NCI-H2171 treated with DMSO at 0.1 percent for 48 hours (cell line): ENCODE measurements at regions not wholly inside any gene's neighbourhood (a gene's known extent, or its start where the extent isn't known, plus 50 kb on each side); places are given as distances from the start of the nearest gene placed in this dataset.

Experiments
- DNase-seq: peaks from one replicate; lab custom pipeline; 2025; lab: John Stamatoyannopoulos, UW

DNA sequence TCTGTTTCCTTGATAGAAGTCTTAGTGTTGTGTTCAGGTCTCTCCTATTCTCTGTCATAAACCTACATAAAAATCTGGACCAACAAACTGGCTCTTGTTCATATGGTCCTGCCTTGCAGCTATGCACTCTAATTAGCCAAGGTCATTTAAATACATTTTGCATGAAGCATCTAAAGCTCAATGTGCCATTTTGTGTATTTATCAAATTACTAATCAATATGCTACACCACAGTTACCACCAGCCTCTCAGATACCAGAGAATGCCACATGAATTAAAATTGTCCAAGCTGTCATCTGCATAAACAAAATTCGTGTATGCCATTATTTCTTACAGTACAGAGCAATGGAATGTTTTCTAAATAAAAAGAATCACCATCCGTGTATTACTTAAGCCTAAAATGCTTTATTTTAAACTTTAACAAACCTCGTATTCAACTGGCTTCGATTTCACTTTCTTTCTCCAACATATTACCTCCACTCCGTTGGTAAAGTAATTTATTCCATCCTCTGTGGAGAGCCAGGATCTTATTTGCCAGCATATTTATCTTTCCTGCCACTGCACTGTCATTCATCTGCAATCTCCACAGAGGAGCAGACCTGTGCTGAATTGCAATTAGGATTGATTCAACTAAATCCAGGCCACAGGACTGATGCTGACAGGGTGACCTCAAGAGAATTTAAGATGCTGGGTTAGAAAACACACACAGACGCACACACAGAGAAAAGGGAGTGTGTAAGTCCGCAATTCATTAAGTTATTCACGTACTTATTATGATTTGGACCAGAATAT, 284.1 kb upstream of the FOXG1 start:
- no peak for DNase-seq

DNA sequence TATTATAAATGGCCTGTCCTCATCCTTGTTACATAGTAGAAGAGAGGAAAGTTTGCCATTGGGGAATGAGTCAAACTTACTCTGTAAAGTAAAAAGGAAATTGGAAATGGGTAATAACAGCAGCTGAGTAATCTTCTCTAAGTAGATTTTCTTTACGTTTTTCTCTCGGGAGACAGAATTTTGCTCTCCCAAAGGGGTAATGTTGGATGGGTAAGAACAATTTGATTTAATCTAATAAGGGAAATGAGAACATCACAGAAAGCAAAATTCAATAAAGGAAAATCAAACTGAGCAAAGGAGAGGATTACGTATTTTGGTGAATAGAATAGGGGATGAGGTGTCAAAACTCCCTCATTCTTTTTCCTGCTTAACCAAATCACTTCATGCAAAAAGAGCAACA, 283.1 kb upstream of the FOXG1 start:
- DNase-seq = no peak

DNA sequence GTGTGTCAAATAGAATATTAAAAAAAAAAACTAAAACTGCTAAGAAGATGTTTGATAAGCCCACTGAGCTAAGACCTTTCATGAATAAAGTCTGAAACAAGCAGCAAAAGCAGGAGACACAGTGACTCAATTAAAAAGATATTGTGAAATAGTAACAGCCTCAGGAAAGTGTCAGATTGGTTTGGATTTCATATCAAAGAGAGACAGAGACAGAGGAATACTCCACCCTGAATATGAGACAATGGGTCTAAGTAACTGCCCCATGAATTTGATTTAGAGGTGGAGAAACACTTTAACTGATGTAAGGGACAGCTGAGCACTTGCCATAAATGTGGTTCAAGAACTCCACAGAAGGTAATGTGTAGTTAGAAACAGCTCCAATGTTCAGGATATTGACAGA, 277.9 kb upstream of the FOXG1 start:
- no peak for DNase-seq

DNA sequence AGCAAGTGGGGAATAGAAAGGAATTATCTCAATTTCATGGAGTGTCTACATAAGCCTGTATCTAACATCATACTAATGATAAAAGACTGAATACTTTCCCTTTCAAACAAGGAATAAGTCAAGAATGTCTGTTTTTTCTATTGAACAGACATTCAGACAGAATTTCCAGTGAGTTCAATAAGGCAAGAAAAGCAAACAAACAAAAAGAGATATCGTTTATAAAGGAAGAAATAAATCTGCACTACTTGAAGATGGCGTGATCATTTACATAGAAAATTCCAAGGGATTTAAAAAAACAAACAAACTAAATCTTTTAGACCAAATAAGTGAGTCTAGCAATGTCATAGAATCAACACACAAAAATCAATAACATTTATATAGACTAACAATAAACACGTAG, 273.1 kb upstream of the FOXG1 start:
- DNase-seq = no peak

DNA sequence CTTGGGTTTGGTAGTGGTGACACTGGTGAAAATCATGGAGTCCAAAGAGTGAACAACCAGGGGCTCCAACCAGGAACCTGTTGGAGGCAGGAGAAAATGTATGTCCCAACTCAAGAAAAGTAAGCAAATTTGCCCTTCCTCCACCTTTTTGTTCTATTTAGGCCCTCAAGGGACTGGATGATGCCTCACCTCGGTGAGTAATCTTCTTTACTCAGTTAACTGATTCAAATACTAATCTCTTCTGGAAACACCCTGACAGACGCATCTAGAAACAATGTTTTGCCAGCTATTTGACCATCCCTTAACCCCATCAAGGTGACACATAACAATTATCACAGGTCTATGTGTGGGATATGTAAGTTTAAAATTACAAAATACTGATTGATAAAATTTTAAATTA, 272.4 kb upstream of the FOXG1 start:
- no peak for DNase-seq

DNA sequence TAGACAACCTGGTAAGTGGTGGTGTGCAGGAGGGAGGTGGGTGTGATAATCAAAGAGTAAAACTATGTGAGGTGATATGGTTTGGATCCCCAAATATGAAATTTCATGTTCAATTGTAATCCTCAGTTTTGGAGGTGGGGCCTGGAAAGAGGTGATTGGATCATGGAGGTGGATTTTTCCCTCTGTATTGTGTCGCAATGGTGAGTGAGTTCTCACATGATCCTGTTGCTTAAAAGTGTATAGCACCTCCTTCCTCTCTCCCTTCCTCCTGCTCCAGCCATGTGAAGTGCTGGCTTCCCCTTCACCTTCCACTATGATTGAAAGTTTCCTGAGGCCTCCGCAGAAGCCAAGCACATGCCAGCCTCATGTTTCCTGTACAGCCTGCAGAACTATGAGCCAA, 270.2 kb upstream of the FOXG1 start:
- DNase-seq = no peak

DNA sequence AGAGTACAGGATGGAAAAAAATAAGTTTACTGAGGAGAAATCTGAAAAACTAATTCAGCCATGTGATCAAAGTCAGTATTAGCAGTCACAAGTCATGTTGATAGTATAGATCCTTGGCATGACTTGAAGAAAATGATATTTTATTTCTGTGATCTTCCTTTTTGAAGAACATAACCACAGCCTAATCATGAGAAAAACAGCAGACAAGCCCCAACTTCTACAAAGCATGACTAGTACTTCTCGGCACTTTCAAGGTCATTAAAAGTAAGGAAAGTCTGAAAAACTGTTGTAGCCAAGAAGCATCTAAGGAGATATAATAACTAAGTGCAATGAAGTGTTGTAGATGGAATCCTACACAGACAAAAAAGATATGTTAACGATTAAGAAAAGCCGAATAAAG, 264.1 kb upstream of the FOXG1 start:
- DNase-seq = no peak

DNA sequence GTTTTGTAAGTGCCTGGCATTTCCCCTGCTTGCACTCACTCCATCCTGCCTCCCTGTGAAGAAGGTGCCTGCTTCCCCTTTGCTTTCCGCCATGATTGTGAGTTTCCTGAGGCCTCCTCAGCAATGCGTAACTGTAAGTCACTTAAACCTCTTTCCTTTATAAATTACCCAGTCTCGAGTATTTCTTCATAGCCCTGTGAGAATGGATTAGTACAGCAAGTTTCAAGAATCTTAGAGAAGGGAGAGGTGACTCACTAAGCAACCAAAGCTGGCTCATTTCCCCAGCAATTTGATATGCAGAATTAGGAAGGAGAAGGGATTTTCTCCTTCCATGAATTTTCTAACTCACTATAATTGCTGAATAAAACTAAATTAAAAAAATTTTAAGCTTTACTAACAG, 251.0 kb upstream of the FOXG1 start:
- DNase-seq = no peak

DNA sequence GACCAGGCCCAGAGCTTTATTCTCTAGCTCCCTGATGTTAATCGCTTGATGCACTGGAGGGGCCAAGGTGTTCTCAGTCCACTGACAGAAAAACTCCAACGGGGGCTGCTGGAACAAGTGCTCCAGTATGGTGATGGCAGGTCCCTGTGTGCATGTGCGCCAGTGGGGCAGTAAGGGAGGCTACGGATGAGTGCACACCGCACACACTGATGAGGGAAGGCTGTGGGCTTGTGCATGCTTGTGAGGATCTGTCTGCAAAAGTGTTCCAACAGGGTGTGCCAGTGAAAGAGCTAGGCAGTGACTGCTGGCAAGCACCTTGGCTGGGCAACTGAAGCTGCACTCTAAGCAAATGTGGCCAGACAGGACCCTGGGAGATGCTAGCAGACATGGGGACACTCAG, 229.7 kb upstream of the FOXG1 start:
- no peak for DNase-seq

DNA sequence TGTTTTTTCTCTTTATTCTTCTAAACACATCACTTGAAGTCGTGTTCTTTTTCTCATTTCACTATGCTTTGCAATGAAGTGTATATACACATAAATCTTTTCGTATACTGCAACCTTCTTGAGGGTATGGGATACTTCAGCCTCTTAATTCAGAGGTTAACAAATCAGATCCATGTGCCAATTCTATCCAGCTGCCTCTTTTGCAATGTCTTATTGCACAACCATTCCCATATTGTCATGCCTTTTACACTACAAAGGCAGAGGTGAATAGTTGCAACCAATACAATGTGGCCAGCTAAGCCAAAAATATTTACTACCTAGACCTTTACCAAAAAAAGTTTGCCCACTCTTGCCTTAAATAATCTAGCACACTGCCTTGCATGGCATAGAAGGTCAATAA, 224.5 kb upstream of the FOXG1 start:
- no peak for DNase-seq

DNA sequence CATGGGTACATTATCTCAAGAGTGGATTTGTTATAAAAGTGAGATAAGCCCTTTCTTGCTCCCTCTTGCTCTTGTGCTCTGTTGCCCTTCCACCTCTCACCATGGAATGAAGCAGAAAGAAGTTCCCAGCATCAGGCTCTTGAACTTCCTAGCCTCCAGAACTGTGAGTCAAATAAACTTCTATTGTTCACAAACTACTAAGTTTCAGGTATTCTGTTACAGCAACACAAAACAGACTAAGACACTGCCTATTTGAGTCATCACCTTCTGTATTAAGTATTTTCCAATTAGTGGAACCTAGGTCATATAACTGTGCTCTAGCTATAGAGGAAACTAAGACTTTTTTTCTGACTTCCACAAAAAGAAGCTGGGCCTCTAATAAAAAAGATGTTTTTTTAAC, 201.2 kb upstream of the FOXG1 start:
- DNase-seq = no peak

DNA sequence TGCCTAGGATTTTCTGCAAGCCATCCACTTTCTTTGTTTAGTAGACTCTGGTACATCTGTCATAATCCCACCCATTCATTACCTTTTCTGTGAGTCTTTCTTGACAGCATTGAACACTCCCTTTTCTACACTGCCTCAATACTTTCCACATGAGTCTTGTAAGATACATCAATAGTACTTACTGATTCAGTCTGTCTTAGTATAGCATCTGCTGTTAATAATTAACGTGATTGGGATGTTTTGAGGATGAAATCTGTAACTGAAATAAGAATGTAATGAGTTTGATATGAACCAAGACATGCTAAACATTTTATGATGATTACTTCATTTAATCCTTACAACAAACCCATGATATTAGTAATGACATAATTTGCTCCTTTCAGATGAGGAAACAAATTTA, 196.2 kb upstream of the FOXG1 start:
- DNase-seq = no peak

DNA sequence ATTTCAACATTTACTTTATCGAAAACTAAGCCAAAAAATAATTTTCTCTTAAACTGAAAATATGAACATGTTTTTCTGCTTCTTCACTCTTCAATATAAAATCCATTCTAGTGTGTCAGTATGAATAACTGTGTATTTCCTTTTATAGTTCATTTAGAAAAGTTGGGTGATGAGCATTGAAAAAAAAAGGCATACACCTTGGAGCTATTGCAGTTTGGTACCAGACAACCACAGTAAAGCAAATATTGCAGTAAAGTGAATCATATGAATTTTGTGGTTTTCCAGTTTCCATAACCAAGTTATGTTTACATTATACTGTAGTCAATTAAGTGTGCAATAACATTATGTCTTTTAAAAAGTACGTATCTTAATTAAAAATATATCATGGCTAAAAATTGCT, 195.0 kb upstream of the FOXG1 start:
- no peak for DNase-seq

DNA sequence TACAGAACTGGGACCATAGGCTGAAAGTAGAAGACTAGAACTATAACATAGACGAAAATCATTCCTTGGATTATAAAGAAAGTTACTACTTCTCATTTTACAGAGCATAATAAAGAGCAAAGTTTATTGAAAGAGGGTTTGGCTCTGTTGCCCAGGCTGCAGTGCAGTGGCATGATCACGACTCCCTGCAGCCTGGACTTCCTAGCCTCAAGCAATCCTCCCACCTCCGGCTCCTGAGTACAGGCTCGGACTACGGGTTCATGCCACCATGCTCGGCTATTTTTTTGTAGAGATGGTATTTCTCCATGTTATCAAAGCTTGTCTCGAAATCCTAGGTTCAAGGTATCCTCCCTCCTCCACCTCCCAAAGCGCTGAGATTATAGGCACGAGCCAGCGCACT, 190.1 kb upstream of the FOXG1 start:
- DNase-seq = no peak

DNA sequence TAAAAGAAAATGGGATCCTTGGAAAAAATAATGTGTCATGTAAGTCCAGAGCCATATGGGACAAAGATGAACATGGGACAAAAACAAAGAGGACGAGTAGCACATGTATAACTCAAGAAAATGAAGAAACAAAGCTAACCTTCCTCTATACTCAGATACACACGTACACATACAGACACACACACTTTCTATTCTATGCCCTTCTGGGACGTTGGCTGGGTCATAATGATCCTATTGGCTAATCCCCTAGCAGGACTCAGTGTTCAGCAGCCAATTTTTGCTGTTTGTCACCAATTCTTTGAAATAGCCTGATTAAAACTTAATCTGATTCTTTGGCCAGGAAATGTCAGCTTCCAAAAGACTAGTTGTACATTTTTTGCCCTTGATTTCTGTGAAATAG, 189.4 kb upstream of the FOXG1 start:
- DNase-seq = no peak

DNA sequence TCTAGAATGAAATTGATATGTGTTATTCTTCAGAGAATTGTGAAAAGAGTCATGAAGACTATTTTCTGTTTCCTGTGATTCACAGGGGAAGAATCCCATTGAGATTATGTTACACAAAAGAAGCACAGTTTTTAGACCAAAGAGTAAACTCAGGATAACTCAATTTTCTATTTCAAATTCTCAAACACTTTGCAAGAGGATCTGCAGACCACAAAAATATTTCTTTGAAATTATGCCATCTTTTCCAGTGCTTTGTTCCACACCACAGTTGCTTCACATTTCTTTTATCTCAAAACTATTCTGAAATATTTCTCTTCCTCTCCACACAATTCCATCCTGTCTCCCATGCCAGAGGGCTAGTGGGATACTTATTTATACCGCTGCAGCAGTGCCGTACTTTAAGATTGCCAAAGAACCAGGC, 188.9 kb upstream of the FOXG1 start:
- no peak for DNase-seq

DNA sequence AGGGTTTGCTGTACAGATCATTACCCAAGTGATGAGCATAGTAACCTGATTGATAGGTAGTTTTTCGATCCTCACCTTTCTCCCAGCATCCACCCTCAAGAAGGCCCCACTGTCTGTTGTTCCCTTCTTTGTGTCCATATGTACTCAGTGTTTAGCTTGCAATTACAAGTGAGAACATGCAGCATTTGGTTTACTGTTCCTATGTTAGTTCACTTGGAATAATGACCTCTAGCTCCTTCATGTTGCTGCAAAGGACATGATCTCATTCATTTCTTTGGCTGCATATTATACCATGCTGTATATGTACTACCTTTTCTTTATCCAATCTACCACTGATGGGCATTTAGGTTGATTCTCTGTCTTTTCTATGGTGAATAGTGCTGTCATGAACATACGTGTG, 181.6 kb upstream of the FOXG1 start:
- no peak for DNase-seq

DNA sequence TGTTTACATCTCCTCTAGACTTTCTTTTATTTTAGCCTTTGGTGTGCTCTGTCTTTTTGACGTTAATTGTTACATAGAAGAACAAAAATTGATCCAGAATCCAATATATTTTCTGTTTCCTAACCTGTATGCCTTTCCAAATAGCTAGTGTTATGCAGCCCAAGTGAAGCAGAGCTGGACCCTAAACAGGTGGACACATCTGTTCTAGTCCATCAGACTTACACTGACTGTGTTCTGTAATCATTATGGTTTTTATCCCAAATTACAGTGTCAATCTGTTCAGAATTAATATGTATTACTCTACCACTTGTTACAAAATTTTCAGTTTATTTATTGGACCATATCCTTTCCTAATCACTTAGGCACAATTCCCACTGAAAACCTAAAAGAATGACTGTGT, 176.8 kb upstream of the FOXG1 start:
- no peak for DNase-seq

DNA sequence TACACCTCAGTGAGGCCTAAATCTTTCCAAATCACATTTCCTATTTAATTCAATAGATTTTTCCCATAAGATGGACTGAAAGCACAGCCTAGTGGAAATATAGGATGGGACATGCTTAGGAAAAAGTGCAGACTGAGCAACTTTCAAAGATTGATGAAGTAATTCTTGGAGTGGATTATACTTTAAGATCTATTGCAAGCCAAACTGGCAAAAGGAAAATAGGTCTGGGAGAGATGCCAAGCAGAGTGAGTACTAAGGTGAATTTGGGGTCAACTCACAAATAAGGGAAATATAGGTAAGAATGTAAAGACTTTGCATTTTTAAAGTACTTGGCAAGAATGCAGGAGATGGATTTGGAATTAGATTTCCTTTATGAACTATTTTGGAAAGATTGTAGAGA, 170.2 kb upstream of the FOXG1 start:
- no peak for DNase-seq

DNA sequence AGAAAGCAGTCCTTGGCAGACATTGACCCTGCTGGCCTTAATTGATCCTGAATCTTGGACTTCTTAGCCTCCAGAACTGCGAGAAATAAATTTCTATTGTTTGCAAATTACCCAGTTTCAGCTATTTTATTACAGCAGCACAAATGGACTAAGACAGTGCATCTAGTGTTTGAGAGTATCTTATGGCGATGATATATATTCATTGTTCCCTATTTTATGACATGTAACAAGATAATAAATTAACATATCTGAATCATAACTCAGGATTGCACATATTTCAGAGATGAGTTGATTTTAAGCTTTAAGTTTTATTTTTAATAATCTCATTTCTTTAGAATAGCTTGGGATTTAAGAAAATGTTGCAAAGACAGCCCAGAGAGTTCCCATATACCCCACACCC, 167.4 kb upstream of the FOXG1 start:
- no peak for DNase-seq

DNA sequence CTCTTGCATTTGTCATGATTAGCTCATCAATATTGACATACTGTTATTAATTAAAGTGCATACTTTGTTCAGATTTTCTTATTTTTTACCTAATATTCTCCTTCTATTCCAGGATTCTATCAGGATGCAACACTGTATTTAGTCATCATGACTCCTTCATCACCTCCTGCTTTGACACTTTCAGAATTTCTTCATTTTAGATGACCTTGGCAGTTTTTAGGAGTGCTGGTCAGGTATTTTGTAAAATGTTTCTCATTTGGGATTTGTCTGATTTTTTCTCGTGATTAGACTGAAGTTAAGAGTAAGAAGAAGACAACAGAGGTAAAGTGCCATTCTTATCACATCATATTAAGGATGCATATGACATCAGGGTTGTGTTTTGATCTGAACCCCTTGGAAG, 167.0 kb upstream of the FOXG1 start:
- DNase-seq = no peak

DNA sequence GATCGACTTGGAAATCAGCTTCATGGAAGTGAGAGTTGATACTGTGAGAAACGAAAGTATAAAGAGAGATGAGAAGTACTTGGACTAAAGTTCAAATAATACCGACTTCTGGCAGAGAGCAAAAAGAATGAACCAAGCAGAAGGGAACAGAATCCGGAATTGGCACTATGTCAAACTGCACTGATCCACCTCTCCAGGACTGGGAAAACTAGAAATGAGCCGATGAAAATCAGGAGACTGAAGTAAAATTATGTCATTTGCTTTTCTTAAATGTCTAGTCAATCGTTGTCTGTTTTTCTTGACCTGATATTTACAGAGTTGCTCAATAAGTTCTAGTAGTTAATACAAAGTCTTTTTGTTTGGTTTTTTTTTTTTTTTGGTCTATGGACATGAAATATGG, 163.0 kb upstream of the FOXG1 start:
- DNase-seq = no peak

DNA sequence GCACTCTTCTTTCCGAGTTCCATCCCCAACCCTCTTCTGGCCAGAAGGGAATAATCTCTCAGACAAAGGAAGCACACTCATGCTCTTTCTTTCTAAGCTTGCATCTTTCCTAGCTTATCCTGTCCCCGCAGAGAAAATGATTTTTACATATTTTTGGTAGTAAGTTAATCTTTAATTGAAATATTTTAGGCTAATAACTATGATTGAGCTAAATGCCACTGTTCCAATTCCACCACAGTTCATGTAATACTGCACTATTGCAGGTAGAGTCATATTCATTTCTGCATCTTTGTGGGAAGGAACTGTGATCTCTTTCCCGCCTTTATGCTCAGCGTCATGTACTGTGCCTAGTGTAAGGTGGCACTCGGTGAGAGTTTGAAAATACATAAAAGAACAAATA, 158.9 kb upstream of the FOXG1 start:
- DNase-seq = no peak

DNA sequence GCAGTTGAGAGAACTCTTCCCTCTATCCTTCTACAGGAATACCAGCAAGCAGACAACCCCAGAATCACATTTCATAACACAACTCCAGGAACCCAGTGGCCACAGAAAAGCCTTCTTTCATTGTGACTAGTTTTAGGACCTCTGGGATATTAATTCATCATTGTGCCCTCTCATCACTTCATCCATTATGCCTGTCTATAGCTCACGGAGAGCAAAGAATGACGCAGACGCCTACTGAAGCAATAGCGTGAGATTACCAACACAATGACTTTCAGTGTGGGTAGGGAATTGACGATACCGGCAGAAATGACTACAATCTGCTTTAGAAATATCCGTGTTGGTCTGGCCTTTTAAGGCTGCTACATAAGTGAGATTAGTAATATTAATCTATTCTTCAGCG, 158.1 kb upstream of the FOXG1 start:
- no peak for DNase-seq
